Epithelial cell of proximal tubule (primary cell): ENCODE measurements at regions not wholly inside any gene's neighbourhood (a gene's known extent, or its start where the extent isn't known, plus 50 kb on each side); places are given as distances from the start of the nearest gene placed in this dataset.

Experiments
- DNase-seq: peaks from one replicate; pipeline ENCODE4 v3.0.0-alpha.2; 2011; ENCODE audit warnings: low read depth
- H3K4me3 ChIP-seq: 2 replicates; pipeline ENCODE4 v1.5.1; 2011; ENCODE audit warnings: low read depth, mild to moderate bottlenecking, low read length
- TF ChIP-seq, protein P1 (sequence below): conservative IDR thresholded peaks from 2 replicates; pipeline ENCODE4 v1.5.1; 2012; ENCODE audit warnings: low read depth, mild to moderate bottlenecking, low read length

DNA sequence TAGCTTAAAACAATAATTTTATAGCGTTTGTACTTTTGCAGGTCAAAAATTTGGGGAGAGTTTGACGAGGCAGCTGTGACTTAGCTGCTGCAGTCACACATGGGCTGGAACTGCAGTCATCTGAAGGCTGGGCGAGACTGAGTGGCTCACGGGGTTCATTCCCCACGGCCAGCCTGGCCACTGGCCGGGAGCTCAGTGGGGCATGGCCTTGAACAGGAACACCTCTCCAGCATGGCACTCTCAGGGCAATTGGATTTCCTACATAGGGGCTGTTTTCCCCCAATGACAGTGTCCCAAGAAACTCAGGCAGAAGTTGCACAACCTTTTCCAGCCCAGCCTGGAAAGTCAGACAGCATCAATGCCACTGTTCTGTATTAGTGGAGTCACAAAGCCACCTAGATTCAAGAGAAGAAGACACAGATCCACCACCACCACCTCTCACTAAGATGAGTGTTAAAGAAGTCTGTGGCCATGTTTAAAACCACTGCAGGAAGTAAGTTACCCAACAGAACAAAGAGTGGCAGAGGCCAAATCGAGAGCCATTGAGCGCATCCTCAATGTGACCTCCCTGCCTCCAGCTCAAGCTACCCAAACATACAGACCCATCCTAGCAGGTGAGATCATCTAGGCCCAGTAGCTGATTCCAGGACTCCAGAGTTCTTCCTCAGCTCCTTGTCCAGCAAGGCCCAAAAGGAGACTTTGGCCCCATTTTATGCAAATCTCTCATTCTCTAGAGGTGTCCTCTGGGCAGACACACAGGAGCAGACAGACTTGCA, 618.7 kb upstream of the CADM1 start:
- no peak for DNase-seq
- TF ChIP-seq, protein P1, sequence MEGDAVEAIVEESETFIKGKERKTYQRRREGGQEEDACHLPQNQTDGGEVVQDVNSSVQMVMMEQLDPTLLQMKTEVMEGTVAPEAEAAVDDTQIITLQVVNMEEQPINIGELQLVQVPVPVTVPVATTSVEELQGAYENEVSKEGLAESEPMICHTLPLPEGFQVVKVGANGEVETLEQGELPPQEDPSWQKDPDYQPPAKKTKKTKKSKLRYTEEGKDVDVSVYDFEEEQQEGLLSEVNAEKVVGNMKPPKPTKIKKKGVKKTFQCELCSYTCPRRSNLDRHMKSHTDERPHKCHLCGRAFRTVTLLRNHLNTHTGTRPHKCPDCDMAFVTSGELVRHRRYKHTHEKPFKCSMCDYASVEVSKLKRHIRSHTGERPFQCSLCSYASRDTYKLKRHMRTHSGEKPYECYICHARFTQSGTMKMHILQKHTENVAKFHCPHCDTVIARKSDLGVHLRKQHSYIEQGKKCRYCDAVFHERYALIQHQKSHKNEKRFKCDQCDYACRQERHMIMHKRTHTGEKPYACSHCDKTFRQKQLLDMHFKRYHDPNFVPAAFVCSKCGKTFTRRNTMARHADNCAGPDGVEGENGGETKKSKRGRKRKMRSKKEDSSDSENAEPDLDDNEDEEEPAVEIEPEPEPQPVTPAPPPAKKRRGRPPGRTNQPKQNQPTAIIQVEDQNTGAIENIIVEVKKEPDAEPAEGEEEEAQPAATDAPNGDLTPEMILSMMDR: no peak
- H3K4me3 ChIP-seq: no peak overlapping the region

DNA sequence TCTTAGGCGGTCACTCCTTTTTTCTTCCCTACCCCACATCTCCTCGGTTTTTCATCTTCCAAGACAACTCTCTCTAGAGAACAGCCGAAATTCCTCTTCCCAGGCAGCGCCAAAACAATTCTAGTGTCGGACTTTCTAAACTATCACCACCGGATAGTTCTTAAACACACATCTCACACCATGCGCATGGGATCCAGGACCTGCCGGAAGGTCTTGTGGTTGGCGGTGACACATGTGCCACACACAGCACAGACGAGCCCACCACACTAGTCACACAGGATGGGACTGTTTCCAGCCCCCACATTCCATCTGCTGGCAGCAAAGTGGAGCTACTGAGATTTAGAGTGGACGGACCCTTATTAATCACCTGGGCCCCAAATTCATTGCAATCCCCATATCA, 614.9 kb upstream of the CADM1 start:
- TF ChIP-seq, protein P1: no peak
- DNase-seq: no peak
- no peak overlapping the region for H3K4me3 ChIP-seq

DNA sequence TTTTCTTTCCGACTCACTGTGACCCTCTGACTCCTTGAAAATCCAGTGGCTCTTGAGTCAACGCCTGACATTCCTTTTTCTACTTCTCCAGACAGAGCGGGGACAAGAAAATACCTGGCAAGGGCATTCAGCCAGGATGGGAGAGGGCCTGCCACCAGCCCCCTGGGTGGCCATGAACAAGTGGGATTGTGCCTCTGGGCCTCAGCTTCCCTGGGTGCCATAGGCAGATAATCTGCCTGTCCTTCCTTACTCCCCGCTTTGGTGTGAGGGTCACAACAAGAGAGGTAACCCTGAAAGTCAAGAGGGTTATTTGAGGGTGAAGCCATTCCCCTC, 613.9 kb upstream of the CADM1 start:
- TF ChIP-seq, protein P1: no peak
- DNase-seq: no peak
- H3K4me3 ChIP-seq: no peak overlapping the region

DNA sequence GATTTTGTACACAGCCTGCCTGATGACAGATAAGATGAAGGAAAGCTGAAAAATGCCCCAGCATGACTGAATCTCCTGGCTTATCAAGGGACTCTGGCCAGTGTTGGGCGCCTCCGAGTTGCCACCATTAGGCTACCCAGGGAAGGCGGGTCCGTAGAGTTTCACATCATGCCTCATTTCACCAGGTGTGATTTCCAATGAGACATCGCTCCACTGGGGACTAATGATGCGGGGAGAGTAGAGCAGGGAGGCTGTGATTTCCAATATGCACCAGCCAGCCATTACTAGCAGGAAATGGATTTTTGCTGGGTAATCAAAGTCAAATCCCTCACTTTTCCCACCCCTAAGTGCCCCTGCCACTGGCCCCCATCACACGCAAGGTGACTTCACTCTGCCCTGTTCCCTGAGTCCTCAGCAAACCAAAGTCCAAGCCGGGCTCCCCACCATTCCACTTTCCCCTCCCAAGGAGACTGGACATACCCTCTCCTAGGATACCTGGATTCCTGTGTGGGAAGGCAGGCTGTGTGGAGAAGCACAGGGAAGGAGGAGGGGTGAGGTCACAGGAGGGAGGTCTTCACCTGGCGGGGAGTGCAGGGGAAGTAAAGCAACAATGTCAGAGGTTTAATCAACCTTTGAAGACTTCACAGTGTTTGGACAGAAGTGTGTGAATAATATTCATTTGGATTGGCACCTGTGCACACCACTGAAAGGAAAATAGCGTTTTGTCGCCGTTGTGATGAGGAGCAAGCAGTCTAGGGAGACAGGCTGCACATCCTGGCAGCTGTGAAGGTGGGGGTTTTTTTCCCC, 613.3 kb upstream of the CADM1 start:
- TF ChIP-seq, protein P1: no peak
- DNase-seq: no peak
- no peak overlapping the region for H3K4me3 ChIP-seq

DNA sequence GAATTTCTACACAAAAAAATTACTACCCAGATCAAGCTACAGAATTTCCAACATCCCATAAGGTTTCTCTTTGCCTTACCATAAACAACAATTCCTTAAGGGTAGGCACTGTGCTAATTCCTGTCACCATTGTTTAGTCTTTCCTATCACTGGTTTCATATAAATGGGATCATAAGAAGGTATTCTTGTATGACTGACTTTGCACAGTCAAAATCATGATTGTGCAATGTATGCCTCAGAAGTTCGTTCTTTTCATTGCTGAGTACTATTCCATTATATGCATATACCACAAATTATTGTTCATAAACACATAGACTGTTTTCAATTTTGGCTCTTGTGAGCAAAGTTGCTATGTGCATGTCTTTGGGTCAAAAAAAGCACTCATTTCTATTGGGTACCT, 611.6 kb upstream of the CADM1 start:
- TF ChIP-seq, protein P1: no peak
- DNase-seq: no peak
- no peak overlapping the region for H3K4me3 ChIP-seq

DNA sequence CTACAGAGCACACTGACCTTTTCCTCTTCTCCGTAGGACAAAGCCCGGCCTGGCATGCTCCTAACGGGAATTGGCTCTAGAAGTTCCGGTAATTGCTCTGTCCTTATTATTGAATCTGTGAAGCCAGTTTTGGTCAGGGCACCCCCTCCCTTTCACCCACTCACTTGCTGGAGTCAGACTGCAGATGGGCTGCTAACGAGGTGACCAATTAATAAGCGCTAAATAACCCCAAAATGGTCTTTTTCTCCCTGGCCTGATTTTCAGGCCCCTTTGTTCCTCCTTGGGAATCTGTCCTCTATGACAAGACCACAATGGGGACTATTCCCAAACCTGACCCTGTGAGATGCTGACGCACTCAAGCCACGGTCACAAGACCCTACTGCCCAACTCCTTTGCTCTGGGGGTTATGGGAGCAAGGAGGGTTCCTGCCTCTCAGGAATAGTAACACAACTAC, 610.0 kb upstream of the CADM1 start:
- DNase-seq: no peak
- no peak overlapping the region for H3K4me3 ChIP-seq
- TF ChIP-seq, protein P1: no peak
